Astrocyte (in vitro differentiated cells and primary cell): ENCODE measurements at regions not wholly inside any gene's neighbourhood (a gene's known extent, or its start where the extent isn't known, plus 50 kb on each side); places are given as distances from the start of the nearest gene placed in this dataset.
"Not testable (repeated sequence)": the region's sequence is repeated elsewhere in the genome, so short reads cannot be mapped to it uniquely, and the experiment has no call there.

Experiments used
- DNase-seq: peaks from one replicate; pipeline ENCODE4 v3.0.0-alpha.2; 2010; ENCODE audit warnings: low read depth
- FAIRE-seq: peaks from 2 replicates; lab custom pipeline; 2011; peaks lifted over from hg19 to GRCh38; lab: Jason Lieb, UNC
- H2AFZ ChIP-seq: 2 replicates; pipeline ENCODE4 v1.6.0; 2012; ENCODE audit warnings: low read depth, low read length, inconsistent platforms
- H3K27ac ChIP-seq: 2 replicates; pipeline ENCODE4 v1.5.1; 2011; ENCODE audit warnings: low read depth, low read length, inconsistent platforms
- H3K27me3 ChIP-seq: 2 replicates; pipeline ENCODE4 v1.6.0; 2011; ENCODE audit warnings: low read length, inconsistent platforms; ENCODE audit not compliant: insufficient read depth
- H3K36me3 ChIP-seq: 2 replicates; pipeline ENCODE4 v1.5.1; 2011; ENCODE audit warnings: low read length, inconsistent platforms; ENCODE audit not compliant: insufficient read depth
- H3K4me1 ChIP-seq: 2 replicates; pipeline ENCODE4 v1.5.1; 2011; ENCODE audit warnings: low read length, inconsistent platforms; ENCODE audit not compliant: insufficient read depth
- H3K4me2 ChIP-seq: 2 replicates; pipeline ENCODE4 v1.6.0; 2012; ENCODE audit warnings: low read length, inconsistent platforms
- H3K4me3 ChIP-seq: 2 replicates; pipeline ENCODE4 v1.5.1; 2011; ENCODE audit warnings: low read depth, mild to moderate bottlenecking, low read length, inconsistent platforms; ENCODE audit not compliant: insufficient read depth
- H3K79me2 ChIP-seq: 2 replicates; pipeline ENCODE4 v1.6.0; 2012; ENCODE audit warnings: mild to moderate bottlenecking, low read length, inconsistent platforms; ENCODE audit not compliant: insufficient read depth
- H3K9ac ChIP-seq: 2 replicates; pipeline ENCODE4 v1.6.0; 2012; ENCODE audit warnings: mild to moderate bottlenecking, low read length, inconsistent platforms
- H3K9me3 ChIP-seq: 2 replicates; pipeline ENCODE4 v1.5.1; 2012; ENCODE audit warnings: low read depth, mild to moderate bottlenecking, low read length, inconsistent platforms; ENCODE audit not compliant: insufficient read depth
- H4K20me1 ChIP-seq: 2 replicates; pipeline ENCODE4 v1.6.0; 2012; ENCODE audit warnings: low read length, inconsistent platforms; ENCODE audit not compliant: insufficient read depth
- H3K27ac Mint-ChIP-seq: one replicate; pipeline ENCODE4 v1.8.0; 2021; ENCODE audit warnings: mild to moderate bottlenecking, mixed read lengths; ENCODE audit not compliant: unreplicated experiment
- H3K27me3 Mint-ChIP-seq: one replicate; pipeline ENCODE4 v1.8.0; 2021; ENCODE audit warnings: low read depth, mixed read lengths; ENCODE audit not compliant: unreplicated experiment
- H3K36me3 Mint-ChIP-seq: one replicate; pipeline ENCODE4 v1.8.0; 2021; ENCODE audit warnings: low read depth, mixed read lengths; ENCODE audit not compliant: unreplicated experiment
- H3K4me1 Mint-ChIP-seq: one replicate; pipeline ENCODE4 v1.8.0; 2021; ENCODE audit warnings: low read depth, mixed read lengths; ENCODE audit not compliant: unreplicated experiment
- H3K4me3 Mint-ChIP-seq: one replicate; pipeline ENCODE4 v1.8.0; 2021; ENCODE audit warnings: mild to moderate bottlenecking, moderate library complexity, mixed read lengths; ENCODE audit not compliant: unreplicated experiment
- H3K9me3 Mint-ChIP-seq: one replicate; pipeline ENCODE4 v1.8.0; 2021; ENCODE audit warnings: mild to moderate bottlenecking, mixed read lengths; ENCODE audit not compliant: unreplicated experiment
- EZH2 ChIP-seq: IDR thresholded peaks from 2 replicates; pipeline ENCODE4 v1.6.1; 2012; ENCODE audit warnings: mild to moderate bottlenecking, low read length, inconsistent platforms; ENCODE audit not compliant: insufficient read depth
- TF ChIP-seq, protein P1 (sequence below): IDR thresholded peaks from 2 replicates; pipeline ENCODE4 v1.5.1; 2011; ENCODE audit warnings: low read depth, mild to moderate bottlenecking, inconsistent platforms, low read length, moderate library complexity; ENCODE audit not compliant: insufficient read depth

DNA sequence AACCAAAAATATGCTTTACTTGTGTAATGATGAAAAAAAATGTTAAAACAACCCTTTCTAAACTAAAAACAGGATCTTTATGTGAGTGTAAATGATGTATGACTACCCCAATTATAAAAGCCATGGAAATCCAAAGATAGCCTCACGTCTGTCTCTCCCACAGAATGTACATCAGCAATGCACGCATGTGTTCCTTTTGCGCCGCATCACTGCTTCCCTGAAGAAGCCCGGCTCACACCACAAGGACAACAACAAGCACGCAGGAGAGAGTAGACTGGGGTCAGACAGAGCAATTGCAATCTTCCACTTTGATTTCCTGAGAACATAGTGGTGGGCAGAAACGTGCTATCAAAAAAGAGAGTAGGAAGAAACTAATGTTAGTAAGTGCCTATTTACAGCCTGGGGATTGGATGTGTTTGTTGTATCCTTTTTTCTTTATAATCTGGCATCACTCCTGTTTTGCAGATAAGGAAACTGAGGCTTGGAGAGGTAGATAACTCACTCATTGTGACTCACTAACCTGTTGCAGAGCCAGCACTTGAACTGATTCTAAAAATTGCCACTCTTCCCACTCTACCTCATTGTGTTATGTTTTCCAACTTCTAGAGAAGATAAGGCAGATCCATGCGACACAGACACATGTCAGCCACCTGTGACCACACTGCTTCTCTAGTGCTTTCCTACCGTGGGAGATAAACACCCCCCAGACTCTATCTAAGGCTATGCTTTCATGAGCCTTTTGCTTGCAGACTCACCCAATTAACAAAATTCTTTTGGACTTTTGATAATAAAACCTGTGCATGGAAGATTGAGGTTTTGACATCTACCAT is 60.1 kb downstream of the MAP10 start:
- Mint-ChIP-seq H3K36me3 (peaks cover 2% of the 10 kb centered on the region), H3K4me3 (no peak overlapping the region), H3K9me3 (no peaks in the 10 kb centered on the region), H3K27me3 (peaks cover 3% of the 10 kb centered on the region), H3K4me1 (peaks cover 8% of the 10 kb centered on the region), H3K27ac (no peak overlapping the region)
- Histone ChIP-seq H3K36me3 (no peaks in the 10 kb centered on the region), H3K4me1 (peaks cover 4% of the 10 kb centered on the region), H3K27ac (no peak overlapping the region), H3K79me2 (no peaks in the 10 kb centered on the region), H3K27me3 (no peaks in the 10 kb centered on the region), H3K4me3 (no peak overlapping the region), H3K4me2 (no peak overlapping the region), H2AFZ (no peak overlapping the region), H3K9me3 (no peaks in the 10 kb centered on the region), H3K9ac (no peak overlapping the region), H4K20me1 (no peaks in the 10 kb centered on the region)
- DNase-seq (peak; percentile 22), FAIRE-seq (no peak)
- TF ChIP-seq EZH2, result no peak
- TF ChIP-seq, protein P1, sequence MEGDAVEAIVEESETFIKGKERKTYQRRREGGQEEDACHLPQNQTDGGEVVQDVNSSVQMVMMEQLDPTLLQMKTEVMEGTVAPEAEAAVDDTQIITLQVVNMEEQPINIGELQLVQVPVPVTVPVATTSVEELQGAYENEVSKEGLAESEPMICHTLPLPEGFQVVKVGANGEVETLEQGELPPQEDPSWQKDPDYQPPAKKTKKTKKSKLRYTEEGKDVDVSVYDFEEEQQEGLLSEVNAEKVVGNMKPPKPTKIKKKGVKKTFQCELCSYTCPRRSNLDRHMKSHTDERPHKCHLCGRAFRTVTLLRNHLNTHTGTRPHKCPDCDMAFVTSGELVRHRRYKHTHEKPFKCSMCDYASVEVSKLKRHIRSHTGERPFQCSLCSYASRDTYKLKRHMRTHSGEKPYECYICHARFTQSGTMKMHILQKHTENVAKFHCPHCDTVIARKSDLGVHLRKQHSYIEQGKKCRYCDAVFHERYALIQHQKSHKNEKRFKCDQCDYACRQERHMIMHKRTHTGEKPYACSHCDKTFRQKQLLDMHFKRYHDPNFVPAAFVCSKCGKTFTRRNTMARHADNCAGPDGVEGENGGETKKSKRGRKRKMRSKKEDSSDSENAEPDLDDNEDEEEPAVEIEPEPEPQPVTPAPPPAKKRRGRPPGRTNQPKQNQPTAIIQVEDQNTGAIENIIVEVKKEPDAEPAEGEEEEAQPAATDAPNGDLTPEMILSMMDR, result no peak

DNA sequence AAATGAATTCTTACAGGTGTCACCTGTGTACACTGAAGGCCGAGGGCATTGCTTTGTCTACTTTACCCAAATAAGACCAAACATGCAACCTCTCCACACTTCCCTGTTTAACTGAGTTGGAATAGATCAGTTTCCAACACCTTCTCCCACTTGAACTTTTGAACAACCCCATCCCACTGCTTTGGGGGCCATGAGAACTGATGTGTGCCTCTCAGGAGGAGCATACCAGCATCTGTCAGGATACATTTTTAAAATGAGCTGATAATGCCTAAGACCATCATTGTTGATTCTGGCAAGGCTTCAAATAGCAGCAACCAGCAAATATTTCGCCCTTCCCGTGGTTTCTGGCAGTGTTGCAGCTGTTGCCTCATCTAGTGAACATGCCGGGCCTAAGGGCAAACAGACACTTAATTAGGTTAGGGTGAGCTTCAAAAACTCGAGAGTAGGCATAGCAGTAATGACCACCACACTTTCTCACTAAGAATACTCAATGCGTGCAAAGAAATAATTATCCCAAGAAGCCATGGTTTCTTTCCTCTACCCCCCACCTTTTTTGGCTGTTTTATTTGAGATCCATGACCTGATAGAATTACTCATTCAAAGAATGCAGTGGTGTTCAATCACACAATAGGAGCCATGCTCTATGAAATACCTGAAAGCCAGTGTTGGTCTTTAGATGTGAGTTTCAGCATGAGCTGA is 63.7 kb downstream of the MAP10 start:
- FAIRE-seq (peak; percentile 50), DNase-seq (peak; percentile 97)
- Mint-ChIP-seq H3K27me3 (no peaks in the 10 kb centered on the region), H3K27ac (peak overlapping the region; percentile 96), H3K4me1 (peaks cover 13% of the 10 kb centered on the region), H3K4me3 (no peak overlapping the region), H3K36me3 (peaks cover 2% of the 10 kb centered on the region), H3K9me3 (no peaks in the 10 kb centered on the region)
- no peak overlapping the region for H3K4me3 ChIP-seq
- TF ChIP-seq, protein P1, result no peak
- TF ChIP-seq EZH2, result no peak
- H3K36me3 ChIP-seq, result no peaks in the 10 kb centered on the region
- no peaks in the 10 kb centered on the region for H3K27me3 ChIP-seq
- peaks cover 8% of the 10 kb centered on the region for H3K4me1 ChIP-seq
- H3K79me2 ChIP-seq, result no peaks in the 10 kb centered on the region
- H3K9ac ChIP-seq, result no peak overlapping the region
- H3K4me2 ChIP-seq, result peak overlapping the region; percentile 43
- H2AFZ ChIP-seq, result no peak overlapping the region
- no peaks in the 10 kb centered on the region for H3K9me3 ChIP-seq
- no peaks in the 10 kb centered on the region for H4K20me1 ChIP-seq
- peak overlapping the region; percentile 49 for H3K27ac ChIP-seq

DNA sequence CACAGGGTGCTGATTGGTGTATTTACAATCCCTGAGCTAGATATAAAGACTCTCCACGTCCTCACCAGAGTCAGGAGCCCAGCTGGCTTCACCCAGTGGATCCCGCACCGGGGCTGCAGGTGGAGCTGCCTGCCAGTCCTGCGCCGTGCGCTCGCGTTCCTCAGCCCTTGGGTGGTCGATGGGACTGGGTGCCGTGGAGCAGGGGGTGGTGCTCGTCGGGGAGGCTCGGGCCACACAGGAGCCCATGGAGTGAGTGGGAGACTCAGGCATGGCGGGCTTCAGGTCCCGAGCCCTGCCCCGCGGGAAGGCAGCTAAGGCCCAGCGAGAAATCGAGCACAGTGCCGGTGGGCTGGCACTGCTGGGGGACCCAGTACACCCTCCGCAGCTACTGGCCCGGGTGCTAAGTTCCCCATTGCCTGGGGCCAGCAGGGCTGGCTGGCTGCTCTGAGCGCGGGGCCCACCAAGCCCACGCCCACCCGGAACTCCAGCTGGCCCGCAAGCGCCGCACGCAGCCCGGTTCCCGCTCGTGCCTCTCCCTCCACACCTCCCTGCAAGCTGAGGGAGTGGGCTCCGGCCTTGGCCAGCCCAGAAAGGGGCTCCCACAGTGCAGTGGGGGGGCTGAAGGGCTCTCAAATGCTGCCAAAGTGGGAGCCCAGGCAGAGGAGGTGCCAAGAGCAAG is 66.2 kb downstream of the MAP10 start:
- FAIRE-seq, H3K4me2 ChIP-seq, H3K4me3 Mint-ChIP-seq, H3K9me3 ChIP-seq, H3K9me3 Mint-ChIP-seq, H3K36me3 Mint-ChIP-seq, H3K4me1 ChIP-seq, H3K36me3 ChIP-seq, H3K9ac ChIP-seq, H3K27ac Mint-ChIP-seq, H3K79me2 ChIP-seq, H3K27me3 ChIP-seq, DNase-seq, H2AFZ ChIP-seq, H3K4me3 ChIP-seq, H4K20me1 ChIP-seq, H3K27ac ChIP-seq, H3K27me3 Mint-ChIP-seq: not testable (repeated sequence)
- H3K4me1 Mint-ChIP-seq, result peaks cover 15% of the 10 kb centered on the region
